Stimulated activated CD4-positive, alpha-beta T cell treated with anti-CD3 and anti-CD28 coated beads, Interleukin-12 subunit alpha, Interleukin-12 subunit beta, amount 100 ng/mL, for 48 hours (primary cell): ENCODE measurements at regions not wholly inside any gene's neighbourhood (a gene's known extent, or its start where the extent isn't known, plus 50 kb on each side); places are given as distances from the start of the nearest gene placed in this dataset.

ENCODE experiments used
- DNase-seq, 3 donors: peaks; one replicate each; pipeline ENCODE4 v3.0.0-alpha.2; 2020; ENCODE audit warnings: low read depth in 2 of 3, low spot score in 1 of 3

GRCh38 chr6:1482381-1483166, 93.2 kb downstream of the FOXF2 start:
- DNase-seq = peak in 1 of 3 donors; percentile 3

GRCh38 chr6:1485678-1486077, 96.3 kb downstream of the FOXF2 start:
- DNase-seq = no peak

- DNase-seq = no peak
These were observed 97.0 kb downstream of the FOXF2 start for GRCh38 chr6:1486387-1486786.

GRCh38 chr6:1487239-1487638, 97.9 kb downstream of the FOXF2 start:
- DNase-seq = no peak

GRCh38 chr6:1491025-1491424, 101.6 kb downstream of the FOXF2 start:
- no peak for DNase-seq

- DNase-seq = no peak
These were observed 102.4 kb downstream of the FOXF2 start for GRCh38 chr6:1491591-1492319.

- no peak for DNase-seq
These were observed 105.3 kb downstream of the FOXF2 start for GRCh38 chr6:1494671-1495070.

GRCh38 chr6:1495344-1495743, 106.0 kb downstream of the FOXF2 start:
- DNase-seq = no peak

GRCh38 chr6:1496092-1496491, 106.7 kb downstream of the FOXF2 start:
- DNase-seq = no peak

GRCh38 chr6:1496836-1497760, 107.7 kb downstream of the FOXF2 start:
- DNase-seq = no peak

GRCh38 chr6:1497761-1498105, 108.4 kb downstream of the FOXF2 start:
- no peak for DNase-seq

- DNase-seq = no peak
These were observed 109.2 kb downstream of the FOXF2 start for GRCh38 chr6:1498491-1499113.

- no peak for DNase-seq
These were observed 109.9 kb upstream of the FOXC1 start for GRCh38 chr6:1499777-1500176.

GRCh38 chr6:1500913-1501312, 108.8 kb upstream of the FOXC1 start:
- DNase-seq = no peak

GRCh38 chr6:1502041-1502440, 107.7 kb upstream of the FOXC1 start:
- no peak for DNase-seq

GRCh38 chr6:1503811-1504210, 105.9 kb upstream of the FOXC1 start:
- DNase-seq = no peak

GRCh38 chr6:1504465-1504864, 105.2 kb upstream of the FOXC1 start:
- no peak for DNase-seq

- no peak for DNase-seq
These were observed 102.5 kb upstream of the FOXC1 start for GRCh38 chr6:1507251-1507650.

GRCh38 chr6:1509241-1509640, 100.5 kb upstream of the FOXC1 start:
- no peak for DNase-seq

GRCh38 chr6:1510239-1510638, 99.5 kb upstream of the FOXC1 start:
- no peak for DNase-seq

GRCh38 chr6:1513215-1513780, 96.4 kb upstream of the FOXC1 start:
- DNase-seq = no peak
